Kidney glomerular epithelial cell (primary cell): ENCODE measurements at regions not wholly inside any gene's neighbourhood (a gene's known extent, or its start where the extent isn't known, plus 50 kb on each side); places are given as distances from the start of the nearest gene placed in this dataset.
"Not testable (repeated sequence)": the region's sequence is repeated elsewhere in the genome, so short reads cannot be mapped to it uniquely, and the experiment has no call there.

Source experiments
- DNase-seq: peaks from one replicate; lab custom pipeline; 2025; lab: John Stamatoyannopoulos, UW

DNA sequence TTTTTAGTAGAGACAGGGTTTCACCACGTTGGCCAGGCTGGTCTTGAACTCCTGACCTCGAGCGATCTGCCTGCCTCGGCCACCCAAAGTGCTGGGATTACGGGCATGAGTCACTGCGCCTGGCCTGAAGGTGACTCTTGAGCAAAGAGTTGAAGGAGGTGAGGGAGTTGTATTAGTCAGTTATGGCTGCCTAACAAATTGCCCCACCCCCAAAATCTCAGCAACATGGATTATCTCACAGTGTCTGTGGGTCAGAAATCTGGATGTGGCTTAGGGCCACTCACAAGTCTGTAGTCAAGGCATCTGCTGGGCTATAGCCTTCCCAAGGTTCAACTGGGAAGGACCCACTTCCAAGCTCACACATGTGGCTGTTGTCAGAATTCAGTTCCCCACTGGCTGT, 52.8 kb upstream of the ADGRE5 start:
- DNase-seq, result no peak

DNA sequence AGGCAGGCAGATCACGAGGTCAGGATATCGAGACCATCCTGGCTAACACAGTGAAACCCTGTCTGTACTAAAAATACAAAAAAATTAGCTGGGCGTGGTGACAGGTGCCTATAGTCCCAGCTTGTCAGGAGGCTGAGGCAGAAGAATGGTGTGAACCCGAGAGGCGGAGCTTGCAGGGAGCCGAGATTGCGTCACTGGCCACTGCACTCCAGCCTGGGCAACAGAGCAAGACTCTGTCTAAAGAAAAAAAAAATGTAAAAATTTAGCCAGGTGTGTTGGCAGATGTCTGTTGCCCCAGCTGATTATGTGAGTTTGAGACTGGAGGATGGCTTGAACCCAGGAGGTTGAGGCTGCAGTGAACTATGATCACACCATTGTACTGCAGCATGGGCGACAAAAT, 54.2 kb upstream of the ADGRE5 start:
- DNase-seq, result not testable (repeated sequence)

DNA sequence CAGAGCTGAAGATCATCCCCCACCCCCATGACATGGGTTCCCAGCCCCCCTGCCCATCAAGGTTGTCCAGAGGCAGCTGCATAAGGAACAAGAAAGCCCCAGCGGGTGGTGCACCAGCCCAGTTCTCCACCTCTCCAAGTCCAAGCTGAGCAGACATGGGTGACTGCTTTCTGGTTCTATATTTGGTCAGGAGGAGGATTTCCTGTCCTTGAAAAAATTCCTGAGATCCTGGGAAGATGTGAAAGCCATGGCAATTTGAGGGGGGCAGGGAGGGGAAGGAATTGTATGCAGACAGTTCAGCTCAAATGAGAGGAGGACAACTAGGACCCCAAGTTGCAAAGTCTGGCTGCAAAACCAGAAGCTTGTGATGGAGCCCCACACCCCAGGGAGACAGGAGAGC, 55.4 kb upstream of the ADGRE5 start:
- peak; percentile 47 for DNase-seq

DNA sequence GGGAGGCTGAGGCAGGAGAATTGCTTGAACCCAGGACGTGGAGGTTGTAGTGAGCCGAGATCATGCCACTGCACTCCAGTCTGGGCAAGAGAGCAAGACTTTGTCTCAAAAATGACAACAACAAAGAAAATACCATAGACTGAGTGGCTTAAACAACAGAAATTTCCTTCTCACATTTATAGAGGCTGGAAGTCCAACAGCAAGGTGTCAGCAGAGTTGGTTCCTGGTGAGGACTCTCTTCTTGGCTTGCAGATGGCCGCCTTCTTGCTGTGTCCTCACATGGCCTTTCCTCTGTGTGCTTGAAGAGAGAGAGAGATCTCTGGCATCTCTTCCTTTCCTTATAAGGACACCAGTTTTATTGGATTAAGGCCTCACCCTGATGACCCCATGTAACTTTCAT, 56.1 kb upstream of the ADGRE5 start:
- DNase-seq, result no peak

DNA sequence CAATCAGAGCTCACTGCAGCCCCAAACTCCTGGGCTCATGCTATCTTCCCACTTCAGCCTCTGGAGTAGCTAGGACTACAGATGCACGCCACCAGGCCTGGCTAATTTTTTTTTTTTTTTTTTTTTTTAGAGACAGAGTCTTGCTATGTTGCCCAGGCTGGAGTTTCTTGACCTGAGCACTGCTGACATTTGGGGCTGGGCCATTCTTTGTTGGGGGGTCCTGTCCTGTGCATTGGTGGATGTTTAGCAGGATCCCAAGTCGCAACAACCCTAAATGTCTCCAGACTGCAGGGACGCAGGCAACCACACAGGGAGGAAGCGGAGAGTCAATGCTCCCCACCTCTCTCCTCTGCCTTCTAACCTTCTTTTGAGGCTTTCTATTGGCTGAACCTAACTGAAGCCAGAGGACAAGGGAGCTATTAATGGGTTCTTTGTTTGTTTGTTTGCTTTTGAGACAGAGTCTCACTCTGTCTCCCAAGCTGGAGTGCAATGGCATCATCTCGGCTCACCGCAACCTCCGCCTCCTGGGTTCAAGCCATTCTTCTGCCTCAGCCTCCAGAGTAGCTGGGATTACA, 58.3 kb upstream of the ADGRE5 start:
- no peak for DNase-seq

DNA sequence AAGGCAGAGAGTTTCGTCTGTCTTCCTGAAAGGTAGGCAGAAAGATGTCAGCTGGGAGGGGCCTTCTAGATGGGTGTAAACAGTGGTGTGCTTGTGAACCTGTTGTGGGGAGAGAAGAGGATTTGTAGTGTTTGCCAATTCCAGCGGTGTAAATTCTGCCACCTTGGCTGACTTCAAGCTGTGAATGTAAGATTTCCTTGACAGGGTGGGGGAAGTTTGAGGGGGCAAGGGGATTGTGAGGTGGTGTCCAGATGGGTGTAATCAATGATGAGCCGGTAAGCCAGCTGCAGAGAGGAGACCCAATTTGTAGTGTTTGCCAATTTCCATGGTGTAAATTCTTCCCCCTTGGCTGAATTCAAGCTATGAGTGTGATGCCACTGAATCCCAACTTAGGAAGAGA, 61.0 kb upstream of the ADGRE5 start:
- no peak for DNase-seq

DNA sequence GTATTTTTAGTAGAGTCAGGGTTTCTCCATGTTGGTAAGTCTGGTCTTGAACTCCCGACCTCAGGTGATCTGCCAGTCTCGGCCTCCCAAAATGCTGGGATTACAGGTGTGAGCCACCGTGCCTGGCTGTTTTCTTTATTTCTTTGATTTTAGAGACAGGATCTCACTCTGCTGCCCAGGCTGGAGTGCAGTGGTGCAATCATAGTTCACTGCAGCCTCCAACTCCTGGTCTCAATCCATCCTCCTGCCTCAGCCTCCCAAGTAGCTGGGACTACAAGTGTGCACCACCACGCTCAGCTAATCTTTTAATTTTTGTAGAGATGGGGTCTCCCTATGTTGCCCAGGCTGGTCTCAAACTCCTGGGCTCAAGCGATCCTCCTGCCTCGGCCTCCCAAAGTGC, 61.5 kb upstream of the ADGRE5 start:
- not testable (repeated sequence) for DNase-seq

DNA sequence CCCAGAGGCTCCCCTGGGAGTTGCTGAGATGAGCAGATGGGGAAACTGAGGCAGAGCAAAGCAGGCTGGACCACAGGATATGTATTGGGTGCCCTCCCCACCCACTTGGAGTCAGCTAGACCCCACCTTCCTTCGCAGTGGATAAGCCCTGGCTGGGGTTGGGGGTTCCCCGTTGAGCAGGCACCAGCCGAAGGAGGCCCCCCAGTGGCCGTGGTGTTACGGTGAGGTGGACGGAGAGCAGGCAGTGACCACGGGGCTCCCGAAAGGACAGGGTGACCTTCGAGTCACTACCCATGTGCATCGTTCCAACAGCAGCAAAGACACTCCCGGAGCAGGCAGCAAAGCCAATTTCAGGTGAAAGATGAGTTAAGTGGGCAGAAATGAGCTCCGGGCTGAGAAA, 62.4 kb upstream of the ADGRE5 start:
- DNase-seq, result no peak

DNA sequence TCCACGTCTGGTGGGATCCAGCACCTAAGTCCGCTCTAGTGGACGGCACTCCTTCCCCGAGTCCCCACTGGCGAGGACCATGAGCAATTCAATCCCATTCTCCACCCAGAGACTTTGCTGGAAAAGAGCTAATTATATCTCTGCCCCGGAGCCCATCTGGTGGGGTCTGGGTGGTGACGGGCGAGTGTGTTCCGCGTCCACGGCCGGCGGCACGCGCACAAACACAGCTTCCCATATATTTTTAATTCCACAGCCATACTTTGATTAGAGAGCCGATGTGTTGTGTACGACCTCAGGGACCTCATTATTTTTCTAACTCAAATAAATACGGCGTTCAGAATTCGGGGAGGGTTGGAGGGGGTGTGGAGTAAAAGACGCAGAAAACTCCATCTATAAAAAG, 64.1 kb upstream of the ADGRE5 start:
- DNase-seq, result no peak

DNA sequence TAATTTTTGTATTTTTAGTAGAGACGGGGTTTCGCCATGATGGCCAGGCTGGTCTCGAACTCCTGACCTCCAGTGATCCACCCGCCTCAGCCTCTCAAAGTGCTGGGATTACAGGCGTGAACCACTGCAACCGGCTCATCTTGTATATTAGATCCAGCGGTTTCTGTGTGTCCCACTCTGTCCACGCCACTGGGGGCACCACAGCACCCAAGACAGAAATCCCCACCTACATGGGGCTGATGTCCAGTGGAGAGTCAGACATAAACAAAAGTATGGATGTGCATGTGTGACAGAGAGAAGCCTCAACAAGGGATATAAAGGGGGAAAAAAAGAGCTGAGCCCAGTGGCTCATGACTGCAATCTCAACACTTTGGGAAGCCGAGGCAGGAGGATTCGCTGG, 65.8 kb upstream of the ADGRE5 start:
- DNase-seq, result no peak

DNA sequence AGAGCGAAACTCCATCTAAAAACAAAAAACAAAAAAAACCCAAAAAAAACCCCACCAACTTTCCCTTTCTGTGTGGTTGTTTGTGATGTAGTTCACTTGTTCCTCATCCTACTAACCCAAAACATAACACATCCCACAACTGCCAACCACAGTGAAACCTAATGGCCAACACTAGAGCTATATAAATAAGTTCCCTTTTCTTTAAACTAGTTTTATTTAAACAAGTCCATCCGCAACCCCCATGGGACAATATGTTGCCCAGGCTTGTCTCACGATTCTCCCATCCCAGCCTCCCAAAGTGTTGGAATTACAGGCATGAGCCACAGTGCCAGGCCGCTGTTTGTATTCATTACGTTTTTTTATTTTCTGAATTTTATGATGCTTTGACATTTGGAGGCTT, 71.2 kb upstream of the ADGRE5 start:
- DNase-seq, result no peak

DNA sequence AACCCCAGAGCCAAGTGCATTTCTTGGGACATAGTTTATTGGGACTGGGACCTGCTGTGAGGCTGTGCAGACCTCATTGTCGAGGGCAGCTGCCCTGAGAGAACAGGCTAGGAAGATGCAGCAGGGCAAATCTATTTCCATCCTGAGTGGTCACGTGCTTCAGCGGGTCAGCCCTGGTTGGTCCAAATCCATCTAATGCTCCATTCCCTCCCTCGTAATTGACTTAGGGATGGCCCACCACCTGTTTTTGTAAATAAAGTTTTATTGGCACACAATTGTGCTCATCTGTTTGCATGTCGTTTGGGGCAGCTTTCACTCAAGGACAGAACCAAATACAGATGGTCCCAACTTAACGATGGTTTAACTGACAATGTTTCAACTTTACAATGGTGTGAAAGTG, 75.5 kb upstream of the ADGRE5 start:
- DNase-seq, result no peak

DNA sequence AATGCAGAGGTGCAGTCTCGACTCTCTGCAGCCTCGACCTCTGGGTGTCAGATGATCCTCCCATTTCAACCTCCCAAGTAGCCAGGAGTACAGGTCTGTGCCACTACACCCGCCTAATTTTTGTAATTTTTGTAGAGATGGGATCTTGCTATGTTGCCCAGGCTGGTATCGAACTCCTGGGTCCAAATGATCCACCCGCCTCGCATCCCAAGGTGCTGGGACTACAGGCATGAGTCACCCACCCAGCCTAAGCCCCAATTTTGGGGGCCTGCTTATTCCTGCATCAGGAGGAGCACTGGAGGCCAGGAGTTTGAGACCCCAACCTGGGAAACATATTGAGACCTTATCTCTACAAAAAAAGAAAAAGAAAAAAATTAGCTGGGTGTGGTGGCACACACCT, 80.1 kb upstream of the ADGRE5 start:
- no peak for DNase-seq

DNA sequence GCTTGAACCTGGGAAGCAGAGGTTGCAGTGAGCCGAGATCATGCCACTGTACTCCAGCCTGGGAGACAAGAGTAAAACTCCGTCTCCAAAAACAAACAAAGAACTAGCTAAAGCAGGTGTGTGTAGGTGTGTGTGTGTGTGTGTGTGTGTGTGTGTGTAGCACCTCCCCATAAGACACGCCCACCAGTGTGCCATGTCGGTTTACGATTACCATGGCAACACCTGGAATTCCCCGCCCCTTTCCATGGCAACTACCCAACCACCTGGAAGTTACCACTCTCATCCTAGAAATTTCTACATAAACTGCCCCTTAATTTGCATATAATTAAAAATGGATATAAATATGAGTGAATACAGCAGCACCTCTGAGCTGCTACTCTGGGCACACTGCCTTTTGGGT, 80.9 kb upstream of the ADGRE5 start:
- DNase-seq, result no peak

DNA sequence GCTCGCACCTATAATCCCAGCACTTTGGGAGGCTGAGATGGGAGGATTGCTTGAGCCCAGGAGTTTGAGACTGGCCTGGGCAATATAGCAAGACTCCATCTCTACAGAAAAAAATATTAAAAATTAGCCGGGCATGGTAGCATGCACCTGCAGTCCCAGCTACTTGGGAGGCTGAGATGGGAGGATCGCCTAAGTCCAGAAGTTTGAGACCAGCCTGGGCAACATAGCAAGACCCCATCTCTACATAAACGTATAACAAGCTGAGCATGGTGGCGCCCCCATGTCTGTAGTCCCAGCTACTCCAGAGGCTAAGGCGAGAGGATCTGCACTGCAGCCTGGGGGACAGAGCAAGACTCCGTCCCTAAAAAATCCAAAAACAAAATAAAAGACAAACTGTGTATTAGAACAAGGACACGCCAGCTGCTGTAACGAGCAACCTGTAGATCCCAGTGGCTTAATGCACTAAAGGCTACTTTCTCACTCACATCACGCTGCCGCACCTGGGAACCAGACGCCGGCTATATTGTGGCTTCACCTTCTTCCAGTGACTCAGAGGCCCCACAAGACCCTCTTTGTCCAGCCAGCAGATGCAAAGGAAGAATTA, 81.9 kb upstream of the ADGRE5 start:
- not testable (repeated sequence) for DNase-seq

DNA sequence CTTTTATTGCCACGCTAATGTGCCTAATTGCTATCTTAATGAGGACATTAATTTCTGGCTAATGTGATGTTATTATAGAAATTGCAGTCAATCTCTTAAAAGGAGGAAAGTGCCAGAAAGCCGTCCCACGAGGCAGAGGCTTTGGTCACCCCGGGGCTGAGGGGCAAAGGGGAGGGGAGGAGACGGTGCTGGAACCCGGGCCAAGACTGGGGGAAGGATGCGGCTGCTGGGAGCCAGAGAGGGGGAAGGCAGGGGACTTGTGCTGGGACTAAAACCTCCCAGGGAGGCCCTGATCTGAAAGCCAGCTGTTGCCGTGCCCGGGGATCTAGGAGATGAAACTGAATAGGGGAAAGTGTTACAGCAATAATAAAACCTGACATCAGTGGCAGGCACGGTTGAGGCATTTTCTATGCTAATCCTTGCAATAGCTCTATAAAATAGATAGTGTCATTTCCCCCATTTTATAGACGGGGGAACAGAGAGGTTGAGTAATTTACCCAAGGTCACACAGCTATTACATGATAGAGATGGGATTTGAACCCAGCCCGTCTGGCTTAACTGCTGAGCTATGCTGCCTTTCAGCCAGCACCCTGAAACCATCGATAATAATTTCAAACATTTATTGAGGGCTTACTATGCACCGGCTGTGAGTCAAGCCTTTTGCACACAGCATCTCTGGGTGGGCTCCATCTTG, 83.2 kb upstream of the ADGRE5 start:
- DNase-seq, result not testable (repeated sequence)

DNA sequence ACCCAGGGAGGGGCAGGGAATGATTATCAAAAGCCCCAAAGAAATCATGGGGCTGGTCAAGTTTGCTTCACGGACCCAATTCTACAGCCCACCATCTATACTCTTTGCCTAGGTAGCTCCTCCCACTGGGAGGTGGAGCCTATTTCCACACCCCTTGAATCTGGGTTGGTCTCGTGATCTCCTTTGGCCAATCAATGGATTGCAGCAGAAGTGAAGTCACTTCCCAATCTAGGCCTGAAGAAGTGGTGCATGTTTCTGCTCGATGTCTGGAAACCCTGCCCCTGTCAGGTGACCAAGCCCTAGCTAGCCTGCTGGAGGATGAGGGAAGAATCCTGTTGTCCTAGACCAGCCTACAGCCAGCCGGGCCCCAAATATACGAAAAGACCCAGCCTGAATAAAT, 86.3 kb upstream of the ADGRE5 start:
- not testable (repeated sequence) for DNase-seq

DNA sequence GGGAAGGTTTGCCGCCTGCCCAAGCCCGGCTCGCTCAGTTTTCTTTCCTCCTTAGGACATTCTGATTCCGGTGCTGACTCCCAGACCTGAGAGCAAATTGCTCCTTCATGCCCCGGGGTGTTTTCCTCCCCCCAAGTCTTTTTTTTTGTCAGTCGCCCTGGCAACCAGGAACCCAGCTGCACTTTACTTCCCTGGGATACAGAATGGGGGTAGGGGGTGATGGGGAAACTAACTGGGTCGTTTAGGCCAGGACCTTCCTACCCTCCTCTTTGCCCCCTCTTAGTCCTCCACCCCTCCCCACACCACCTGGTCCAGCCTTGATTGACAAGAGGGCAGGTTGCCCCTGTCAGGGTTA, 87.5 kb upstream of the ADGRE5 start:
- DNase-seq, result not testable (repeated sequence)

DNA sequence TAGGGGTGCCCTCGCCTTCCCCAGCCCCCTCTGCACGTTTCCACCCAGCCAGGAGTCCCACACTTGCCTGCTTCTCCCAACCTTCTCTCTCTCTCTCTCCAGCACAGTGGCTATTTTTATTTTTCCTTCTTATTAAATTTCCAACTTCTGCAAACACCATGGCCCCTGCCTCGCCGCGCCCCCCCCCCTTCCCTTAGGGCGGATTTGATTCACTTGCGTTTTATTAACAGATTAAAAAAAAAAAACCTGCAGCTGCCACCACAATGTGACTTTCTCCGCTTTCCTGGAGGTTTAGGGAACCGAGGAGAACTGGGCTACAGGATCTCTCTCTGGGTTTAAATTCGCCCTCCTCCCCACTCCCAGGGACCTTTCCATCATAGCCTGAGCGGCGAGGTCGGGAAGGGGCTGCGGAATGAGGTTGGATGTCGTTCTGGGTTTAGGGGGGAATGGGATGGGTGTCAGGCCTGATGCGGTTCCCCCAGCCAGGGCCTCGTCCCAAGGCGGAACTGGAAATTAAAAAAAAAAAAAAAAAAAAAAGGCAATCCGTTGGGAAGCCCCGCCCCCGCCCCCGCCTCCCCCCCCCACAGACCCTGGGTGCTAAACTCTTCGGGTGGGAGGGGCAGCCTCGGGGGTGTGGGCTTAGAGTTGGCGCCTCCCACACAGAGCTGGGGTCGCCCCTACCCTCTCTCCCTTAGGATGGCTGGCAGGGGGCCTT, 87.3 kb upstream of the ADGRL1 start:
- DNase-seq, result not testable (repeated sequence)

DNA sequence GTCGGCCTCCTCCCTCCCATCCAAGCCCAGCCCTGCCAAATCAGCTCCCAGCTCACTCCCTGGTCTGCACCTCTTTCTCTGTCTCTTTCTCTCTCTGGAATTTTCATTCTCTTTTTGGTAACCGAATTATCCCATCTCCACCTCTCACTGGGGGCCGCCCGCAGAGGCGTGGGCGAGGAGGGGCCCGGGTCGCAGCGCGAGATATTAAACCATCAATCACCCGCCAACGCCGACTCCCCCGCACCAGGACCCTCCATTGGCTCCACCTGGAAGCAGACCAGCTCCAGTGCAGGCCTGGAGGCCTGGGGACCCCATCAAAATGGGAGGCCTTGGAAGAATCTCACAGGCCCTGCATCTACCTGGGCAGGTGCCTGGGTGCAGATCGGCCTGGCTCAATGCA, 83.8 kb upstream of the ADGRL1 start:
- DNase-seq, result not testable (repeated sequence)

DNA sequence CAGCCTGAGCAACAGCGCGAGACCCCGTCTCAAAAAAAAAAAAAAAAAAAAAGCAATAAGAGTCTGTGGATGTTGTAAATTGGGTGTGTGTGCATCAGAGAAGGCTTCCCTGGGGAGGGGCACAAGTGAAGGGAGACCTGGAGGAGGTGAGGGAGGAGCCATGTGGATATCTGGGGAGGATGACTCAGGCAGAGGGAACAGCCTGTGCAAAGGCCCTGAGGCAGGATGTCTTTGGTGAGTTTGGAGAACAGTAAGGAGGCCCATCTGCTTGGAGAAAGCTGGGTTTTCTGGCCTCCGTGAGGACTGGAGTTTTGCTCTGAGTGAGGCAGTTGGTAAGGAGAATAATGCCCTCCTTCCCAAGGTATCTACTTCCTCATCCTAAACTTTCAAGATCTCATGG, 81.9 kb upstream of the ADGRL1 start:
- not testable (repeated sequence) for DNase-seq

DNA sequence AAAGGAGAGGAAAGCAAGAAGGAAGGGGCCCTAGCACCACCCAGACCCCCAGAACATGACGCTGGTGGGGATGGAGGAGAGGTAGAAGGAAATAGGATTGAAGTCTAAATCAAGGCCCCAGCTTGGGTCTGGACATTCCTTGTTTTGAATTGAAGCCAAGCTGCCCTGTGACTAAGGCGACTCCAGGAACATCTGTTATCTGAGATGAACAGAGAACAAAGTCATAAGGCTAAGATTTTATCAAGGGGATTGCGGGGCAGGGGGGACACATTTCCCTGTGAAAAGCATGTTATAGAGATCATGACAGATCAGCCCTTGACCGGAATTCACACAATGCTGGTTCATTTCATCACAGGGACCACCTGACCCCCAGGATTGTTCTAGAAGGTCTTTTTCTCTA, 80.6 kb upstream of the ADGRL1 start:
- not testable (repeated sequence) for DNase-seq

DNA sequence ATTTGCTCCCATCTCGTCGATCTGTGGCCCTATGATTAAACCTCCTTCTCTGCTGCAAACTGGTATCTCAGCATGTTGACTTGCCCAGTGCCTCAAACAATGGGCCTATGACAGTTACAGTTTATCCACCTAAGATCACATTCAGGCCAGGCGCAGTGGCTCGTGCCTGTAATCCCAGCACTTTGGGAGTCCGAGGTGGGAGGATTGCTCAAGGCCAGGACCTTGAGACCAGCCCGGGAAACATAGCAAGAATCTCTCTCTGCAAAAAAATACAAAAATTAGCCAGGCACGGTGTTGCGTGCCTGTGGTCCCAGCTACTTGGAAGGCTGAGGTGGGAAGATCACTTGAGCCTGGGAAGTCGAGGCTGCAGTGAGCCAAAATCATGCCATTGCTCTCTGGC, 79.8 kb upstream of the ADGRL1 start:
- DNase-seq, result not testable (repeated sequence)
